GM21367 (cell line): ENCODE measurements at regions not wholly inside any gene's neighbourhood (a gene's known extent, or its start where the extent isn't known, plus 50 kb on each side); places are given as distances from the start of the nearest gene placed in this dataset.
"Not testable (repeated sequence)": the region's sequence is repeated elsewhere in the genome, so short reads cannot be mapped to it uniquely, and the experiment has no call there.

ENCODE experiments used
- ATAC-seq: cut with Tn5 transposase; IDR thresholded peaks from one replicate; pipeline ENCODE4 v1.9.1; 2021; ENCODE audit not compliant: unreplicated experiment

DNA sequence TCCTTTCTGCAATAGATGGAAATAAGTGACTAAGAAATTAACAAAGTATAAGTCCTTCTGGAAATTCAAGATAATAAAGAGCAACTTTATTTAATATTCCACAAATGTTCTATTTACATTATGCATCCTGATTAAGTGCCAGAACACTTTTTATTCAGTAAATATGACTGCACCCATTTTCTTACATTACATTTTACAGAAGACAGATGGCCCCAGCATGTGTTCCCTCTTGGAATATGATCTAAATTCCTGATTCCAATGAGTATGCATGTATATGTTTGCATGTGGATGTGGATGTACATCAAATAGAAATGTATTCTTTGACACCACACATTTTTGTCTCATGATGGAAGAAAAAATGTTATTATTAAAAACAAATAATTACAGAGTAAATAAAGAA lies 628.7 kb upstream of the SEMA3D start:
- no peak for ATAC-seq

DNA sequence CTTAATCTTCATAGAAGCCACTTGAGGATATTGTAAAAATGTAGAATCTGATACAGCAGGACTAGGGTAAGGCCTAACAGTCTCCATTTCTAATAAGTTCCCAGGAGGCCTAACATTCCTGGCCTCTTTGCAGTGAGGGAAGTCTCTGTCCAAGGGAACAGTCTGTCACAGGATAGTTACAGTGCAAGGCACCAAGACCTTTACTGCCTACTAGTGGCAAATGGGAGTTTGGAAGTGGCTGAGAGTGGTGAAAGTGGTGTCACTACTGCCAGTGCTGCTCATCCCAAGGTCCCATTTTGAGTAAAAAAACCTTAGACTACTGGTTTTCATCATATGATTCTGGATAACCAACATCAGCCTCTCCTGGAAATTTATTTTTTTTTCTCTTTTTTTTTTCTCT lies 619.5 kb upstream of the SEMA3D start:
- no peak for ATAC-seq

DNA sequence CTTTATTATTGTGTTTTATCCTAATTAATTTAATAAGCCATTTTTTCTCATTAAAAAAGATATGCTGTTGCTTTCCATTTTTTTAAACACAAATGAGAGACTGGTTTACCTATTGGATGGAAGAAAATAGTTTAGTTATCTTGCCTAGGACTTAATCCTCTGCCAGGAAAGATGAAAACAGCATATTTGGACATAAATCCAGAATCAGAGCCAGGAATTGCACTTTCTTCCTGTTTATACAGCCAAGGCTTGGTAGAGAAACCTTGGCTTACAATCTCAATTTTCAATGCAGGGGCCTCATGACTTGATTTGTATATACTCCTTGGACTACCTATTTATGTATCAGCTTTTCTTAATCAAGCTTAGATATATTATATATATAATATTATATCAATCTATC lies 618.8 kb upstream of the SEMA3D start:
- no peak for ATAC-seq

DNA sequence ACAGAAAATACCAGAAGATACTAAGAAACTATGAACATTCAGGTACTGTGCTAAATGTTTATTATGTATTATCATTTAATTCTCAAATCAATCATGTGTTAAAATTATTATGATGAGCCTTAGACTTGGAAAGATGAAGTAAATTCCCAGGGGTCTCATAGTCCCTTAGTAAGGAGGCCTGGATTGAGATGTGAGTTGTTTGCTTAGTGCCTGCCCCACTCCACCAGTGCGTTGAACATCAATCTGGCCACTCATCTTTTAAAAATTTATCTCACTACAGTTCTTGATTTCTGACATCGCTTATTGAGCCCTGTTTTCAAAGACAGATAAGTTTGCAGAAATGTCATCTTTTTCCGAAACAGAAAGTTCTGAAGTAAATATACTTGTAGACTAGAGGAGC lies 618.4 kb upstream of the SEMA3D start:
- ATAC-seq = no peak

DNA sequence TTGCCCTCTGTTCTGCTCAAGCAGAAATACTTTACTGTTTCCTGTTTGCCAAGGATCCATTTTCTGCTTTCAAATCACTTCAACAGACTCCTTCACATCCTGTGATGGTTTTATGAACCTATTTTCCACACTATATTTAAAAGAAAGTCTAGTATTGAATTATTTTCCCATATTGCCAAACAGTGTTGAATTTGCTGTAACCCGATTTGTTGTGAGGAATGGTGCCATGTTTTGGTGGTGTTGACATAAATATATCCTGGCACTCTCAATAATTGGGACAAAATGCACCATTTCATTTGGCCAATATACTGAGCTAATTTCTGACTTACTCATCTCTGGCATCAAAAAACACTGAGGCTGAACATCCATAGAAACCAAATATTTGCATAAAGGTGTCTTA lies 615.4 kb upstream of the SEMA3D start:
- no peak for ATAC-seq

DNA sequence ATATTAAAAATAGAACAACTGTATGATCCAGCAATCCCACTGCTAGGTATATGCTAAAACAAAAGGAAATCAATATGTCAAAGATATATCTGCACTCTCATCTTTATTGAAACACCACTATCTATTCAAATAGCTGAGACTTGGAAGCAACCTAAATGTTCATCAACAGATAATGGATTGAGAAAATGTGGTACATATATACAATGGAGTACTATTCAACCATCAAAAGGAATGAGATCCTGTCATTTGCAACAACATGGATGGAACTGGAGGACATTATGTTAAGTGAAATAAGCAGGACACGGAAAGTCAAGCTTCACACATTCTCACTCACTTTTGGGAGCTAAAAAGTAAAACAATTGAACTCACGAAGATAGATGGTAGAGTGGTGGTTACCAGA lies 610.1 kb upstream of the SEMA3D start:
- no peak for ATAC-seq

DNA sequence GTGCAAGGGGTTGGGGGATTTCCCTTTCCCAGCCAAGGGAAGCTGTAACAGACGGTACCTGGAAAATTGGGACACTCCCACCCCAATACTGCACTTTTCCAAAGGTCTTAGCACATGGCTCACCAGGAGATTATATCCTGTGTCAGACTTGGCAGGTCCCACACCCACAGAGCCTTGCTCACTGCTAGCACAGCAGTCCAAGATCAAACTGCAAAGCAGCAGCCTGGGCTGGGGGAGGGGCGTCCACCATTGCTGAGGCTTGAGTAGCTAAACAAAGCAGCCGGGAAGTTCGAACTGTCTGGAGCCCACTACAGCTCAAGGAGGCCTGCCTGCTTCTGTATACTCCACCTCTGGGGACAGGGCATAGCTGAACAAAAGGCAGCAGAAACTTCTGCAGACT lies 604.2 kb upstream of the SEMA3D start:
- not testable (repeated sequence) for ATAC-seq

DNA sequence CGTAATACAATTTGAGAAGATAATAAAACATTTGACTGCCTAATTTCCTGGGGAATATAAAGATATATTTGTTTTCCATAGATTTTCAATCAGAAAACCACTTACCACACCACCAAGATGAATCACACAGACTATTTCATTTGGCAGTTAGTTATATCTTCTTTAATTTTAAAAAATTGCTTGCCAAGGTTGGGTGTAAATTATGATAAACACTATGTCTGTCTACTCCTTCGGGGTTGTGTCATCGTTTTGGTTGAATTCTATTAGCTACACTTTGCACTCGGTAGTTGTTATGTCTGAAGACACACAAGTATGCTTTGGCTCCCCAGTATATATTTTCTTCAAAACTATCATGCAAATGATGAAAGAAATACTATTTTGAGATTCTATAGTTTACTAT lies 594.8 kb upstream of the SEMA3D start:
- ATAC-seq = no peak

DNA sequence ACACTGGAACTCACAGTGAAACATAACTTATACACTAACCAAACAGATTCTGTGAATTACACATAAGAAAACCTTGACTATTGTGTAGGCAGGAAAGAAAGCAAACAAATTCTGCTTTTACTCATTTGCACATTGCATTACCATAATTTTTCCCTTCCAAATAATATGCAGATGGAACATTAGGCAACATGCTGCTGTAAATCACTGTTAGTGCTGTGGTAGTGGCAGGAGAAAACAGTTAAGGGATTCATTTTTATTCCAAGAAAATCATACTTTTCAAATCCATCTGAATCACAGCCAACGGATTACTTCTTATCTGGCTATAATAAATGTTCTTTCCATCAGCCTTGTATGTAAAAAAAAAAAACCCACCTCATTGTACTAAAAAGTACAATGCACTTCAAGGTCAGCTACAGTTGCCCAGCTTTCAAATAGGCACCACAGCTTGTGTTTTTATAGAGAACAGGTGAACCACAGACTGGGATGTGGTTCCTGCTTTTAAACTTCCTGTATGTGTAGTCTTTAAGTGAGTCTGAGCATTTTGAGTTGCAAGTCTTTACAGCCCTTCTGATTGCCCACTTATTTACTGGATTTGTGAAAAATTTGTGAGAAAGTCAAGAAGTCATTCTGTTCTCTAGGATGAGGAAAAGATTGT lies 590.0 kb upstream of the SEMA3D start:
- no peak for ATAC-seq

DNA sequence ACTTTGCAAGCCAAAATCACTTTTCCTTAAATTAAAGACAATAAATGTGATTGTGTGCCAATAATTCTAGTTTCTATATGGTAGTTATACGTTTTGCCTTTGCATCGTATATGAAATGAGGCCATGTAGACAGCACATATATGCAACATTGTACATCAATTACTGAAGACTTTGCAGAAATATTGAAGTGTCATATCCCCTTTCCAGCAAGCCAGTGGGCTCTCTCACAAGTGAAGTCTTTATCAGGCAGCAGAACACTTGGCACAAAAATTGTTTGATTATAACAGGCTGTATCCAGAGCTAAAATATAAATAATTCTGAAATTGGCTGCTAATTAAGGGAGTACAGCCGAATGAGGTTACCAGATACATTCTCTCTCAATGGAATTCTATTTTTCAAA lies 588.6 kb upstream of the SEMA3D start:
- no peak for ATAC-seq

DNA sequence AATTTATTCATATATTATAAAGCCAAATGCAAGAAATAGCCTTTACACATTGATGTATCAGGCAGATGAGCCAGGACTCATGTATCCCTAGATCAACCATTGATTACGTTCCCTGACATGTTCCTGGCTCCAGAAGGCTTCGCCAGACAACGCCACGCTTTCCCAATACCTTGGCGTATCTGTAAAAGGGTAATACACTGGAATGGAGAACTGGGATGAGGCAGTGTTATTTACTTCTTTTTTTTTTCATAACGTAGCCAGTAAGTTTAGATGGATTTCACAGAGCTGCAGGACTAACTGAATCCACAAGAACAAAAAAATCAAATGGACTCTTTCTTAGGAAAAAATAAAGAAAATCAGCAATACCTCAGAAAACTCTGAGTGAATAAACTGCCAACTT lies 588.1 kb upstream of the SEMA3D start:
- ATAC-seq = no peak

DNA sequence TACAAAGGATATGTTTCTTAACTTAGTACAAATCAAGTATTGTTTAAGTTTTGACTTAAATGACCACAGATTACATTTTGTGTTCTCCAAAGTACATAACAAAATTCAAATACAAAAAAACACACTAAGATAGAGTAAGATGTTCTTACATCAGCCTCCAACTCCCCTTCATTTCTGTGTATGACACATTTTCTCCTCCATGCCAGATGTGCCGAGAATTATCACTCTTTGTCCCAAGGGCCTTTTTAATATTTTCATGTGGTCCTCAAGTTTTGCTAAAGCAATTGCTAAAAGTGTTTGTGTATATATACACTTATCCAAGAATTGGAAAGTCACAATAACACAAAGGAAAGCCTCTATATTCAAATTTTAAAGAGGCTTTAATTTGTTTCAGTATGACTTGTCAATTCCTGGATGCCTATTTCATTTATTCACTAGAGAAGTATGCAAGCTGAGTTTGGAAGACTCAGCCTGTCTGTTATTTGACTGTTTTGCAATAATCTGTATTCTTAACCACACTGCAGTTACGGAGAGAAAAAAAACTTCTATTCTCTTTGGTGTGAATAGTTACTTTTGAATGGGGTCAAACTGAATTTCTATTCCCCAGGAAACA lies 586.4 kb upstream of the SEMA3D start:
- no peak for ATAC-seq

DNA sequence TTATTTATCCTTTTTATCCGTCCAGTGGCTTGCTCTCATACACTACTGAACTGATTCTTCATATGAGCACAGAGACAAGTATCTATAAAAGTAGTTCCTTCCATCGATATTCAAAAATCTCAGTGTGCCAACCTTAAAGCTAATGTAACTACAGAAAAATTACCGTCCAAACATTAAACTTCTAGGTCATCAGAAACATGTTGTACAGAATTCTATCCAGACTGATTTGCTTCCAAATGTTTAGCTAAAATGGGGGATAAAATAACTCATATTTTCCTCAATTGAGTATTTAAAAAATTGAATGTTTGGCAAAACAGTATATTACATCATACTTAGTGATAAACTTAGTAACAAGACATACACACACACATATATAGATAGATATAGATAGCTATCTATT lies 584.7 kb upstream of the SEMA3D start:
- ATAC-seq = no peak

DNA sequence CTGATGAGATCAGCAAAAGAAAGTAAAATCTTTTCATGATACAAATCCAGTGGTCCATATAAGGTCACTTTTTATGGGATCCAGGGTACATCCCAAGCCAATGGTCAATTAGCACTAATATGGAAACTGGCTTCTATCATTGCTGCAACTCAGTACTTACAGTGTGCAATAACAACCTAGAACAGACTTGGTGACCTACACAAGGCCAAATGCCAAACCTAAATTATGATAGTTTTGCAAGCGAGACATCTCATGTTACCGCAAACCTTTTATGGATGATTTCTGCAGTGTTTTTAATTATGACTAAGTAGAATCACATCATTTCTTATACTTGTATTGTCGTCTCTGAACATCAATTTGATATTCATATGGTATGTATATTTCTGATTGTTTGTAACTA lies 583.5 kb upstream of the SEMA3D start:
- no peak for ATAC-seq

DNA sequence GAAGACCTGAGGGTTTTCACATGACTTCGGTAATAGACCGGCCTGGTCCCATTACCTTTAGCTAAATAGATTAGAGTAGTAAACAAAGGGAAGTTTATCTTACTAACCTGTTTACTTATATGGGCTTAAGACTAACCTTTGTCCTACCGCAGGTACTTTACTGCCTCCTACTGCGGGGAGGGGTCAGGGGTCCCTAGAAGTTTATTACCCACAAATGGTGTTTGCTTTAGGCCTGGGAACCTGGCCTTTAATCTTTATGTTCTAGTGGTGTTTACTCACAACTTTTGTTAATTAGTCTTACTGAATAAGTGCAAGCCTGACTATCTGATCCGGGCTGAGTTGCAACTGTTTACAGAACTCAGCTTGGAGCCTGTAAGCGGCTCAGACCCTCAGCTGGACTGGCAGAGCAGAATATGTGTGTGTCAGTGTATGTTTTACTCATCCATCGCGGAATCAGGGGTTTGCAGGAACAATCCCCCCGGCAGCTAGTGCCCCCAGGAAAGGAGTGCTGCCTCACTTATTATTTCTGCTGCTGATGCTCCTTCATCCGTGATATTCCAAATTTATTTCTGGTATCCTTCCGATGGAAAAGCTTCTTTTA lies 578.9 kb upstream of the SEMA3D start:
- no peak for ATAC-seq

DNA sequence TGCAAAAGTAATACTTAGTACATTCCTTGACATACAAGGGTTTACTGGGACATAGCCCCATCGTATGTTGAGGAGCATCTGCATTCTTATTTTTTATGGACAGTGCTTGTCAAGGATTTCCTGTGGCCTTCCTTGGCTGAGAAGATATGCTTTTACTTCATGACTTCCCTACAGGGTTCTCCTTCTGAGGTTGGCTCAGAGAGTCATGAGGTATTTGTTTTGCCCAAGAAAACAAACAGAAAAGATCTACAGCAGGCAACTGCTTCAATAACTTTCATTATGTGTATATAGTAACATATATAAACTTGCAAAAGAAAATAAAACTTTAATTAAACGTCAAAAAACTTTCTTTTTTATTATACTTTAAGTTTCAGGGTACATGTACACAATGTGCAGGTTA lies 577.2 kb upstream of the SEMA3D start:
- no peak for ATAC-seq

DNA sequence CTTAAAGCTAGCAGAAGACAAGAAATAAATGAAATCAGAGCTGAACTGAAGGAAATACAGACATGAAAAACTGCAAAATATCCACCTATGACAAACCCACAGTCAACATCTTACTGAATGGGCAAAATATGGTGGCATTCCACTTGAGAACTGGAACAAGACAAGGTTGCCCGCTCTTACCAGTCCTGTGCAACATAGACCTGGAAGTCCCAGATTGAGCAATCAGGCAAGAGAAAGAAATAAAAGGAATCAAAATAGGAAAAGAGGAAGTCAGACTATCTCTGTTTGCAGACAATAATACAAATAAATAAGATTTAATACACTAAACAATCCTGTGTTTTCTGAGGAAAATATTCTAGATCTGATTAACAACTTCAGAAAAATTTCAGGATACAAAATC lies 570.5 kb upstream of the SEMA3D start:
- ATAC-seq = no peak

DNA sequence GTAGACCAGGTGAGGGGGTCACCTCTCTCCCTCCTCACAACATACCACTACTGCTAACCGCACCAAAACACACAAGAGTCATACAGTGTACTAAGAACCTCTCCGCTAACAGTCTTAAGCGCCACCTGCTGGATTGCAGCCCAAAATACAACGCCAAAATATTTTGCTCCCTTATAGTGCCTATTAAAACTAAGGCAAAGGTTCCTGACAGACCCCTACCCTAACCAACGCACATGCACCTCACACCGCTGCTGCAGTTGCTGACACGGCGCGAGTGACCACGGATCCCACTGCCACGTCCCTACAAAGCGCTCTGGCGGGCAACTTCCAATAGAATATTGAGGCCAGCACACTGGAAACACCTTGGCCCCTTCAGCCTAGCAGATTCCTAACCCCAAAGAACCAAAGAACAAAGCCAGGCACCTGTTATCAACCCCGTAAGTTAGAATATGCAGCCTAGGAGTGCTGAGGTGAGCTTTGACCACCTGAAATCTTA lies 563.6 kb upstream of the SEMA3D start:
- peak; percentile 99 for ATAC-seq

DNA sequence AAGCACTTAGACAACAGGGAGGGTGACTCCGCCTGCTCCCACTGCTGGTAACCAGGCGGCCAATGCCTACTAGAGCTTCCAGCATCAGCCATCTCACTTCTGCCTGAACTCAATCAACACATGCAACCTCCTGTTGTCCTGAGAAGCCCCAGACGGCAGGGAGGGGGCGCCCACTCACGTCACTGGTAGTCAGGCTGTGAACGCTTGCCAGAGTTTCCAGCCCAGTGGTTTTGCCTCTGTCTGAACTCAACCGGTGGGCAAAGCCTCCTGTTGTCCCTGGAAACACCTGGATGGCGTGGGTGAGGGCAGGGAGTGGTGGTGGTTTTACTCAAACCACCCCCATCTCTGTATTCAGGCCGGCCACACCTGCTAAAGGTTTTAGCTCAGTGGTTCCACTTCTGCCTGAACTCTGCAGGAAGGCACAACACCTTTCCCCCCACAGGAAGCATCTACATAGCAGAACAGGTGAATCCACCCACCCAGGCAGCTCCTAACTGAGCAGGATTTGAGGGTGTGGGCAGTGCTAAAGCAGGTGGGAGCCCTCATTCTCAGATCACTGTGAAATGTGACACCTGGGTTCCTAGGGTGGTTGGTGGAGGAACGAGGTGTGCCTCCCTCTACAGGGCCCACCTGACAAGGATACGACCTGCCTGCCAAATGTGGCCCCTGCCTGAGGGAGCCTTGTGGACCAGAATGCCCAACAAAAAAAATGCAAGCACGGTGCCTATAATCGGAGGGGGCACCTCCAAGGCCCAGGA lies 563.0 kb upstream of the SEMA3D start:
- ATAC-seq = no peak

DNA sequence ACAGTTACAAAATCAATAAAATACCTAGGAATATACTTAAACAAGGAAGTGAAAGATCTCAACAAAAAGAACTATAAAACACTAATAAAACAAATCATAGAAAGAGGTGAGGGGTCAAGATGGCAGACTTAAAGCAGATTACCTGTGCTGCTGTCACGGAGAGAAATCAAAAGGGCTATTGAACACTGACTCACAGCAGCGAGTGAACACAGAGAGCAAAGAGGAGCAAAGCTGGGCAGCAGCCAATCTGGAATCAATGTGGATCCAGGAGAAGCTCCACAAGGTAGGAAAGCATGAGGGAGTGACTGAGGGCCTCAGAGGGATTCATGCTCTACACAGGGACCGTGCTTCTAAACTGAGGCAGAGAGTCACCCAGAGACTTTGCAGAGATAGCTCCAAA lies 562.0 kb upstream of the SEMA3D start:
- no peak for ATAC-seq

DNA sequence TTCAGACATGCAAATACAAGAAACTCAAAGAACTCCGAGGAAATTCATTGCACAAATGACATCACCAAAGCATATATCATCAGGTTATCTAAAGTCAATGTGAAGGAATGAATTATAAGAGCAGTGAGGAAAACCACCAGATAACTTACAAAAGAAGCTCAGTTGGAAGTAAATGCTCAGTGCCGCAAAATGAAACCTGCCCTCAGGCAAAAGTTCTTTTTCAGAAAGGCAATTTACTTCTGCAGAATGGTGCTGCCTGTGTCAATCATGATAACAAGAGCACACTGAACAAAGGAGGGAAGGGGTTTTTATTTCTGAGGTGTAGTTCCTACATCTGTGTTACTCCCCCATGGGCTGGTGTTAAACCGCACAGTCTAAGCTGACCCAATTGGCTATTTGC lies 550.6 kb upstream of the SEMA3D start:
- no peak for ATAC-seq

DNA sequence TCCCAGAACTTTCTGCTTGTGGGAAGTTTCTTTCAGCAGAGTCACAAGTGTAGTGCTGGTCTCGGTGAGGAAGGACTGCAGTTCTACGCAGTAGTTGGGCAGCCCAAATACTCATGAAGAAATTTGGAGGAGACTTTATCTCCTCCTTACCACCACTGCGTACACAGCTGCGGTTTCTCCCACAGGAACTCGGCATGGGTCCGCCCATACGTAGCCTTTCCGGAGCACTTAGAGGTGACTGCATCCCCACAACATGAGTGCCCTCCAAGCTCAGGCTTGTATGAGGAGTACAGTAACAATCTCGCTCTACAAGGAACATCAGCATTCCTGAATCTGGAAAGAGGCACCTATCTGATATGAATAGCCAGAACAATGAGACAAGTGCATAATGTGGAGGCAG lies 549.2 kb upstream of the SEMA3D start:
- ATAC-seq = no peak
